ENCODE measurements at regions not wholly inside any gene's neighbourhood (a gene's known extent, or its start where the extent isn't known, plus 50 kb on each side); places are given as distances from the start of the nearest gene placed in this dataset.

GRCh38 chr6:86706449-86706848 is 230.9 kb upstream of the HTR1E start:
- TF ChIP-seq ELF4 (IDR thresholded peaks at IDR 0.05) (no peak), TARDBP (IDR thresholded peaks at IDR 0.05) (no peak), ZNF384 (IDR thresholded peaks at IDR 0.05) (no peak), SP1 (IDR thresholded peaks at IDR 0.05) (no peak), FOXK2 (IDR thresholded peaks at IDR 0.05) (no peak), SUZ12 (IDR thresholded peaks at IDR 0.05) (no peak), FOXM1 (IDR thresholded peaks at IDR 0.05; ENCODE audit: borderline replicate concordance) (no peak), NFRKB (IDR thresholded peaks at IDR 0.05) (no peak), FOXA1 (IDR thresholded peaks at IDR 0.05) (no peak), HDGF (IDR thresholded peaks at IDR 0.05; ENCODE audit: borderline replicate concordance) (no peak), BHLHE40 (IDR thresholded peaks at IDR 0.05; ENCODE audit: borderline replicate concordance) (no peak)
- TF ChIP-seq, protein P1, sequence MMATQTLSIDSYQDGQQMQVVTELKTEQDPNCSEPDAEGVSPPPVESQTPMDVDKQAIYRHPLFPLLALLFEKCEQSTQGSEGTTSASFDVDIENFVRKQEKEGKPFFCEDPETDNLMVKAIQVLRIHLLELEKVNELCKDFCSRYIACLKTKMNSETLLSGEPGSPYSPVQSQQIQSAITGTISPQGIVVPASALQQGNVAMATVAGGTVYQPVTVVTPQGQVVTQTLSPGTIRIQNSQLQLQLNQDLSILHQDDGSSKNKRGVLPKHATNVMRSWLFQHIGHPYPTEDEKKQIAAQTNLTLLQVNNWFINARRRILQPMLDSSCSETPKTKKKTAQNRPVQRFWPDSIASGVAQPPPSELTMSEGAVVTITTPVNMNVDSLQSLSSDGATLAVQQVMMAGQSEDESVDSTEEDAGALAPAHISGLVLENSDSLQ (IDR thresholded peaks at IDR 0.05): no peak

Measured in HEK293T (cell line).